Sigmoid colon (tissue), 4 donors: ENCODE measurements at regions not wholly inside any gene's neighbourhood (a gene's known extent, or its start where the extent isn't known, plus 50 kb on each side); places are given as distances from the start of the nearest gene placed in this dataset.

ENCODE experiments used
- CTCF ChIP-seq, 4 experiments: fragments of 450-650 bp in 3 of 4; fragments of 200-600 bp in 1 of 4; IDR thresholded peaks; one replicate each; pipeline ENCODE4 v1.5.1; 2016 to 2019; ENCODE audit warnings: antibody characterized with exemption in 4 of 4, mild to moderate bottlenecking in 3 of 4, moderate library complexity in 2 of 4
- POLR2AphosphoS5 ChIP-seq, 4 donors: sonication (generic); formaldehyde crosslinking; IDR thresholded peaks; one replicate each; pipeline ENCODE4 v1.6.1; 2017; ENCODE audit warnings: antibody characterized with exemption in 4 of 4

DNA sequence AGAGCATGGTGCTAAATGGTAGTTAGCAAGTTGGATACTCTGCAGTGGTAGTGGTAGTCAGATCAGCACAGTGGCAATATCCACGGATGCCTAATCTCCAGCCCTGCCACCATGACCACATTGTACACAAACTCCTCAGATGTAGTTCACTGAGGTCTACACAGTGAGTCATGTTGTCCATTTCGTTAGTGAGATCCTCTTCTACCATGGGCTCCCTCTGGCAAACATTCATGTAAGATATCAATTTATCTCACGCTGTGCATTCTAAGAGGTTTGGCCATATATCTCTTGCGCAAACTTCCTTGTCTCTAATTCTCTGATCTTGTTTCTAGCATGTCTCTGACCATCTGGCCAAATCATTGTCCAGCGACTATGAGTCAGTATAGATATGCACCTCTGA is 58.2 kb downstream of the POLR1D start:
- TF ChIP-seq CTCF (IDR thresholded peaks at IDR 0.05) (no peak), POLR2AphosphoS5 (IDR thresholded peaks at IDR 0.05) (no peak)
